HG02981 (cell line): ENCODE measurements at regions not wholly inside any gene's neighbourhood (a gene's known extent, or its start where the extent isn't known, plus 50 kb on each side); places are given as distances from the start of the nearest gene placed in this dataset.
"Not testable (repeated sequence)": the region's sequence is repeated elsewhere in the genome, so short reads cannot be mapped to it uniquely, and the experiment has no call there.

Experiments
- ATAC-seq: cut with Tn5 transposase; IDR thresholded peaks from one replicate; pipeline ENCODE4 v1.9.1; 2021; ENCODE audit warnings: mild to moderate bottlenecking, moderate library complexity; ENCODE audit not compliant: unreplicated experiment

- no peak for ATAC-seq
Observed at GRCh38 chr6:115873901-115874300, 186.8 kb downstream of the FRK start.

- no peak for ATAC-seq
Observed at GRCh38 chr6:115870464-115870863, 190.2 kb downstream of the FRK start.

- no peak for ATAC-seq
Observed at GRCh38 chr6:115865914-115866313, 194.8 kb downstream of the FRK start.

GRCh38 chr6:115863211-115863610 lies 197.5 kb downstream of the FRK start:
- no peak for ATAC-seq

- not testable (repeated sequence) for ATAC-seq
Observed at GRCh38 chr6:115861658-115862057, 199.0 kb downstream of the FRK start.

- not testable (repeated sequence) for ATAC-seq
Observed at GRCh38 chr6:115859577-115859976, 201.1 kb downstream of the FRK start.

- ATAC-seq: no peak
Observed at GRCh38 chr6:115854866-115855665, 205.6 kb downstream of the FRK start.

GRCh38 chr6:115847671-115848070 lies 213.0 kb downstream of the FRK start:
- ATAC-seq: no peak

- ATAC-seq: no peak
Observed at GRCh38 chr6:115843945-115844344, 216.7 kb downstream of the FRK start.

GRCh38 chr6:115842338-115842737 lies 218.4 kb downstream of the FRK start:
- ATAC-seq: no peak

GRCh38 chr6:115839583-115840181 lies 221.0 kb downstream of the FRK start:
- no peak for ATAC-seq

- peak; percentile 92 for ATAC-seq
Observed at GRCh38 chr6:115838763-115839401, 221.8 kb downstream of the FRK start.

- no peak for ATAC-seq
Observed at GRCh38 chr6:115838216-115838615, 222.5 kb downstream of the FRK start.

- ATAC-seq: not testable (repeated sequence)
Observed at GRCh38 chr6:115836374-115836773, 224.3 kb downstream of the FRK start.

GRCh38 chr6:115835314-115835713 lies 225.4 kb downstream of the FRK start:
- no peak for ATAC-seq

- not testable (repeated sequence) for ATAC-seq
Observed at GRCh38 chr6:115834542-115834941, 226.1 kb downstream of the FRK start.

- ATAC-seq: no peak
Observed at GRCh38 chr6:115832786-115833185, 227.9 kb downstream of the FRK start.

GRCh38 chr6:115832186-115832585 lies 228.5 kb downstream of the FRK start:
- ATAC-seq: no peak

- ATAC-seq: peak; percentile 47
Observed at GRCh38 chr6:115830895-115831294, 229.8 kb downstream of the FRK start.

GRCh38 chr6:115821798-115822197 lies 238.9 kb downstream of the FRK start:
- no peak for ATAC-seq

GRCh38 chr6:115819506-115819905 lies 241.2 kb downstream of the FRK start:
- no peak for ATAC-seq

GRCh38 chr6:115817161-115817560 lies 243.5 kb downstream of the FRK start:
- no peak for ATAC-seq
